Osteoblast (primary cell): ENCODE measurements at regions not wholly inside any gene's neighbourhood (a gene's known extent, or its start where the extent isn't known, plus 50 kb on each side); places are given as distances from the start of the nearest gene placed in this dataset.
A peak's percentile ranks its signal among the peaks of the same experiment; 100 is the strongest.

Experiments
- DNase-seq: peaks from one replicate; pipeline ENCODE4 v3.0.0; 2011; ENCODE audit warnings: low spot score, mixed read lengths; ENCODE audit not compliant: insufficient read length; ENCODE audit errors: missing footprints
- H2AFZ ChIP-seq: 2 replicates; pipeline ENCODE4 v1.6.0; 2011; ENCODE audit warnings: mild to moderate bottlenecking, low read length
- H3K27ac ChIP-seq: 2 replicates; pipeline ENCODE4 v1.5.1; 2011; ENCODE audit warnings: mild to moderate bottlenecking, low read depth, low read length, moderate library complexity
- H3K27me3 ChIP-seq: 2 replicates; pipeline ENCODE4 v1.6.0; 2012; ENCODE audit warnings: mild to moderate bottlenecking, control low read depth, inconsistent platforms, low read length, moderate library complexity; ENCODE audit not compliant: insufficient read depth
- H3K36me3 ChIP-seq: 2 replicates; pipeline ENCODE4 v1.5.1; 2011; ENCODE audit warnings: mild to moderate bottlenecking, low read length, control low read depth, moderate library complexity; ENCODE audit not compliant: insufficient read depth
- H3K4me1 ChIP-seq: 2 replicates; pipeline ENCODE4 v1.5.1; 2011; ENCODE audit warnings: mild to moderate bottlenecking, low read length, control low read depth, moderate library complexity; ENCODE audit not compliant: insufficient read depth
- H3K4me2 ChIP-seq: 2 replicates; pipeline ENCODE4 v1.6.0; 2011; ENCODE audit warnings: mild to moderate bottlenecking, low read length; ENCODE audit not compliant: insufficient read depth
- H3K4me3 ChIP-seq: fragments of 200-600 bp; sonication (generic); 3 replicates; pipeline ENCODE4 v1.5.1; 2012; ENCODE audit warnings: mild to moderate bottlenecking, low read length, inconsistent platforms; ENCODE audit not compliant: insufficient read depth
- H3K79me2 ChIP-seq: 2 replicates; pipeline ENCODE4 v1.6.0; 2012; ENCODE audit warnings: mild to moderate bottlenecking, low read length, control low read depth, inconsistent platforms; ENCODE audit not compliant: insufficient read depth
- H3K9me3 ChIP-seq: 2 replicates; pipeline ENCODE4 v1.5.1; 2011; ENCODE audit warnings: low read depth, low read length, control low read depth
- H4K20me1 ChIP-seq: 2 replicates; pipeline ENCODE4 v1.6.0; 2012; ENCODE audit warnings: mild to moderate bottlenecking, low read length, control low read depth; ENCODE audit not compliant: insufficient read depth
- CTCF ChIP-seq: IDR thresholded peaks from 2 replicates; pipeline ENCODE4 v1.5.1; 2011; ENCODE audit warnings: mild to moderate bottlenecking, low read depth, low read length, moderate library complexity; ENCODE audit errors: extremely low read depth

- H3K36me3 ChIP-seq, result no peaks in the 10 kb centered on the region
Measured at GRCh38 chr2:71849607-71850305, 297.9 kb downstream of the CYP26B1 start.

GRCh38 chr2:71849111-71849510, 298.6 kb downstream of the CYP26B1 start:
- Histone ChIP-seq H3K27ac (no peak overlapping the region), H3K4me2 (no peak overlapping the region), H3K27me3 (peaks cover 13% of the 10 kb centered on the region), H3K4me3 (no peak overlapping the region), H3K9me3 (no peaks in the 10 kb centered on the region), H2AFZ (no peak overlapping the region), H3K79me2 (no peaks in the 10 kb centered on the region), H3K36me3 (no peaks in the 10 kb centered on the region), H3K4me1 (peaks cover 9% of the 10 kb centered on the region), H4K20me1 (no peaks in the 10 kb centered on the region)
- no peak for TF ChIP-seq CTCF
- DNase-seq, result no peak

More at GRCh38 chr2:71849607-71850305, 297.9 kb downstream of the CYP26B1 start:
- Histone ChIP-seq H3K9me3 (no peaks in the 10 kb centered on the region), H3K27ac (no peak overlapping the region), H3K4me2 (no peak overlapping the region), H3K4me1 (peaks cover 9% of the 10 kb centered on the region), H3K4me3 (no peak overlapping the region), H2AFZ (no peak overlapping the region), H4K20me1 (no peaks in the 10 kb centered on the region), H3K79me2 (no peaks in the 10 kb centered on the region), H3K27me3 (peaks cover 16% of the 10 kb centered on the region)
- no peak for DNase-seq
- TF ChIP-seq CTCF, result no peak

- Histone ChIP-seq H4K20me1 (no peaks in the 10 kb centered on the region), H3K27me3 (no peaks in the 10 kb centered on the region), H3K4me2 (no peak overlapping the region), H3K9me3 (no peaks in the 10 kb centered on the region), H3K79me2 (no peaks in the 10 kb centered on the region), H3K4me3 (no peak overlapping the region), H3K27ac (peak overlapping the region; percentile 15), H2AFZ (no peak overlapping the region), H3K4me1 (peaks cover 18% of the 10 kb centered on the region), H3K36me3 (no peaks in the 10 kb centered on the region)
- DNase-seq, result peak; percentile 88
- TF ChIP-seq CTCF, result no peak
Measured at GRCh38 chr2:71846669-71847291, 300.9 kb downstream of the CYP26B1 start.

GRCh38 chr2:71846072-71846471, 301.6 kb downstream of the CYP26B1 start:
- H3K4me2 ChIP-seq, result no peak overlapping the region
- peaks cover 18% of the 10 kb centered on the region for H3K4me1 ChIP-seq
- TF ChIP-seq CTCF, result no peak
- H3K27me3 ChIP-seq, result no peaks in the 10 kb centered on the region
- H3K36me3 ChIP-seq, result no peaks in the 10 kb centered on the region
- H3K79me2 ChIP-seq, result no peaks in the 10 kb centered on the region
- no peak for DNase-seq
- no peak overlapping the region for H3K27ac ChIP-seq
- no peaks in the 10 kb centered on the region for H4K20me1 ChIP-seq
- H3K9me3 ChIP-seq, result no peaks in the 10 kb centered on the region
- H3K4me3 ChIP-seq, result no peak overlapping the region
- H2AFZ ChIP-seq, result no peak overlapping the region
